Head of caudate nucleus (tissue), 42 donors: ENCODE measurements at regions not wholly inside any gene's neighbourhood (a gene's known extent, or its start where the extent isn't known, plus 50 kb on each side); places are given as distances from the start of the nearest gene placed in this dataset.
"Not testable (repeated sequence)": the region's sequence is repeated elsewhere in the genome, so short reads cannot be mapped to it uniquely, and the experiment has no call there.

ENCODE experiments used
- DNase-seq, 42 donors: peaks; one replicate each; pipeline versions ENCODE4 v3.0.0 to v3.0.0-alpha.2; 2020 to 2021; ENCODE audit warnings: mixed read lengths in 7 of 42
- intact Hi-C: fragments of 100-400 bp; cut with DNase I; formaldehyde crosslinking; loops from one replicate; pipeline ENCODE4 v1.15.0; 2022

DNA sequence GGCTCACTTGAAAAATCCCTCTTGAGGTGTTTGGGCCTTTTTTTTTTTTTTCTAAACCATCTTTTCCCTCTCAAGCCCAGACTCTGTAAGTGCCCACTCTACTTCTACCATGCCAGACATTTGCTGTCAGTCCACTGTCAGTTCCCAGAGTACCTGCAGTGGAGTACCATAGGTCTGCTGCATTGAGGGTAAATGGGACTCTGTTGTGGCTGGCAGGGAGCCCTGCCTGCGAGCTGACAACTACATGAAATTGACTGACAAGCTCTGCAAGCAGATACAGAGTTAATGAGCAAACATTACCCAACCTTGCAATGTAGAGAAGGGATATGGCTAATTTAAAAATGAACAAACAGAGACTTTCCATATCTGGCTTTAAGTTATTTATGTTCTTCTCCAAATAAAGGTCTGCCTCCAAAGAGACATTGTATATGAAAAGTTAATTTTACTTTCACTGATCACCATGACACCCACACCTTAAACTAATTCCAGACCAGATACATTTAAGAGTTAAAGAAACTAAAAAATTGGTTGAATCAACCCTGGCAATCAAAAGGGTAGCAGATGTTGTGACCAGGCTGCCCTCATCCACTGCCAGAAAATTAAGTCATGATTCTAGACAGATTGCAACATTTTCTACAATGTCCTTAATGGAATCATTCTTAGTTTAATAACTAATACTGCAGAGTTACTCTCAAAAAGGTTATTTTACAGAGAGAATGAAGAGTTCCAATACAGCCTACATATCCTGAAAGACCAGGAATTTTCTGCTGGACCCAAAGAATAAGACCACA lies 100.4 kb upstream of the PAM start:
- intact Hi-C loops = no loop called here
- DNase-seq = no peak

DNA sequence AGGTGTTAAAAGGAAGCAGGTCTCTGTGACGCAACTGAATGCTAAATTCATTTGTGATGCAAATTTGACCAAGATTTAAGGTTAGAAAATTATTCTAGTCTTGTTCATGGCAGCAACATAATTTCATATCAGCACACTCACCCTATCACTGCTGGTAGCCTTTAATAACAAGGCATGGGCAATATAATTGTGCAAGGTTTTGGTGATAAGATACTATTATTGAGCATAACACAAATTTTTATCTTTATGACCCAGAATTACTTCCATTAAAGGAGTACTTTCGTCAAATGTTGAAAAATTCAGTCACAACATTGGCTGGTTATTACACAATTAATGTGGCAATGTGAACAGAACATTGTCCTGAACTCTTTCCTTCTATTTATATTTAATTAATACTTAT lies 96.0 kb upstream of the PAM start:
- DNase-seq = no peak
- intact Hi-C loops = no loop called here

DNA sequence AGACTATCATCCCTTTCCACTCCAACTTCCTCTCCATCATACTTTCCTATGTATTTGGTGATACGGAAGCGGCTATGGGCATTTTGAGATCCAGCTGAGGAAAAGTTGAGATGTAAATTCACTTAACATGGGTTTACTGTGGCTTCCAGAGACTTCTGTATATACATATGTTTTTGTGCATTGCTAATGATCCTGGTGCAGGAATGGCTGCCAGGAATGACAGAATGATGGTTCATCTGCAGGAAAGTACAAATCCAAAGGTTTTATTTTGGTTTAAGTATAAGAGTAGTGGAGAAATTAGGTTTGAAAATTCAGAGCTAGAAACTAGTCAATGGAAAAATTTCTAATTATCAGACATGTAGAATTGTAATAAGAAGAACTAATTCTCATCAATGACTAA lies 95.0 kb upstream of the PAM start:
- no peak for DNase-seq

DNA sequence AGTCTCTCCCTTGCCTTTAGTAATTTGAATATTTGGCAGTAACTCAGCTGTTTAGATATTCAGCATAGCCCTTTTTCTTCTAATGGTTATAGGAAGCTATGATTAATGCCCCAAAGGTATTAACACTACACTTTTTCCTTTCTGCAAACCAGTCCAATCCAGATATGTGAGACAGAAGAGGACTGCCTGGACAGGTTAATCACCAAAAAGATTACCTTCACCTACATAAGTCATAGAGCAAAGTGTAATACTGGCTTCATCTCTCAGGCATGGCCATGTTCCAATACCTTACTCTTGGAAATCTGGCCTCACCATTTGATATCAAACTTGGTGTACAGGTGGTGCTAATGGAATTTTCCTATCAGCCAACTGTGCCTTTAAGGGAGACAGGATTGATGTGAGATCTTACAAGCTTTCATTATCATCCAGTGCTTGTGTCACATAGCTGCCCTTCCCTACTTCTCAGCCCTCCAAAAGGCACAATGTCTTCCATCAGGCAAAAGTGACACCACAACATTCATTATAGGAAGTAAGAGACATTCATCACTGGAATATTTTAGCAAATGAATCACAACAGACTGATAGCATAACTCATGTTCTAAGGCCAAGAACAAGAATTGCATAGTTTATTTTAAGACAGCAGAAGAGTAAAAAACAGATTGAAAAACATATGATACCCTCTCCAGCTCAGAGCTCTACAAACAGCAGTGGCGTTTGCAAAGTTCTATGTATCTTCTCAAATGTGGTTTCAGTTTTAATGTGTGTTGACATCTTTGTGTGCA lies 91.2 kb upstream of the PAM start:
- DNase-seq = no peak
- intact Hi-C loops = no loop called here

More for the DNA sequence above, 95.0 kb upstream of the PAM start:
- intact Hi-C loops = no loop called here

DNA sequence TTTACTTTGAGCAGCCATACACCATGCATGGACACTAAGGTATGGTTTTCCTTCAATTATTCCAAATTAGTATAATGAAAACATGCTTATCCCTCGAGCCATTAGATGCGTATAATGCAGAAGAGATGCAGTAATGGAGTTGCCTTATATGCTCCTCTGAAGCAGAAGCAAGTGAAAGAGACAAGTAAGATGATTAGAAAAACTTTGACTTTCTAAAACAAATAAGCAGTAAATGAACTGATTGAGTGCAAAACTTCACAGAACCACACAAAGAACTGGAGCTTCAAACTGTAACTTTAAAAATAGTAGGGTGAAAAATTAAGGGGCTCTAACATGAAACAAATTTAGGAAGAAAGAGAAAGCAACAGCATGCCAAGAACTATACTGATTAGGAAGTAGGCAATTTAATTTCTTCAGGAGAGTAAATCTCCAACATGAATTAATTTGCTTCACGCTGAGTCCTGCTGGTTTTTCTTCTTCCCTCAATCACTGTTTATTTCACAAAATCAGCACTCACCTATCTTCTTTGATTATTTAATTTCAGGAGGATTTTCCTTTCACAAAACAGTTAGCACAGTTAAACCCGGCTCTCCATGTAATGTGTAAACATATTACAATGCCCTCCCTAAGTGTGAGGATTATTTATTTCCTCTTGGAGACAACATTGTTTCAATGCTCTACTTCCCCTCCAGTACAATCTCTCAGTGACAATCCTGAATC lies 90.3 kb upstream of the PAM start:
- no peak for DNase-seq

DNA sequence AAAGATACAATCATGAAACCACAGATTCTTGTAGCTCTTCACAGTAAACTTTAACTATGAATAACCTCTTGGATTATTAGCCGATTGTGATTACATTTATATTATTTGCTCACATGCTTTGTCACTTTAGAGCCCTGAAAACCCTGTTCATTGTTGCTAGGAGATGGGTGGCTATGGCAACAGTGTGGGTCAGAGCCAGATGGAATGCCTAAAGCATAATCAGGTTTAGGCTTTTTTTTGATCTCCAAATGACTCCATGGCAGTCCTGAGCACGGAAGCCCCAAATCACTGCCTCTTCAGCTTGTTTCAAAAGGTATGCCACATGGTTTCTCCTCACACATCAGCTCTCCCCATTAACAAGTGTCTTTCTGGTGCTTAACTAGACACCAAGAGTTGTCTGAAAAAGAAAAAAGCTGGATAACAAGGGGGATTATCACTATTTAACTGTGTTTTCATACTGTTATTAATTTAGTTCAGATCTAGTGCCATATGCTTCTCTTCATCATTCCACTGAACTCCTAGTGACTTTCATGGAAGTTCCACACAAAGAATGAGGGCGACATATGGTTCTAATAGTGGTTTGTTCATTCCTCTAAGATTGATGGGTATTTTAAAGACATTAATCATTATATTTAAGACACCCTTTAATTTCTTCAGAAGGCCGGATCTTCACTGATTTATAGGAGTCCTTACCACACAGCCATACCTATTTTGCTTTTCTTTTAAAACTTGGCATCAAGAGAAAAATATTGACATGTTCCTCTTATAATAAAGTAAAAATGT lies 88.8 kb upstream of the PAM start:
- peak in 22 of 42 donors; percentile 3 to 46 (median 23) for DNase-seq

More for the DNA sequence above, 90.3 kb upstream of the PAM start:
- intact Hi-C loops = no loop called here

DNA sequence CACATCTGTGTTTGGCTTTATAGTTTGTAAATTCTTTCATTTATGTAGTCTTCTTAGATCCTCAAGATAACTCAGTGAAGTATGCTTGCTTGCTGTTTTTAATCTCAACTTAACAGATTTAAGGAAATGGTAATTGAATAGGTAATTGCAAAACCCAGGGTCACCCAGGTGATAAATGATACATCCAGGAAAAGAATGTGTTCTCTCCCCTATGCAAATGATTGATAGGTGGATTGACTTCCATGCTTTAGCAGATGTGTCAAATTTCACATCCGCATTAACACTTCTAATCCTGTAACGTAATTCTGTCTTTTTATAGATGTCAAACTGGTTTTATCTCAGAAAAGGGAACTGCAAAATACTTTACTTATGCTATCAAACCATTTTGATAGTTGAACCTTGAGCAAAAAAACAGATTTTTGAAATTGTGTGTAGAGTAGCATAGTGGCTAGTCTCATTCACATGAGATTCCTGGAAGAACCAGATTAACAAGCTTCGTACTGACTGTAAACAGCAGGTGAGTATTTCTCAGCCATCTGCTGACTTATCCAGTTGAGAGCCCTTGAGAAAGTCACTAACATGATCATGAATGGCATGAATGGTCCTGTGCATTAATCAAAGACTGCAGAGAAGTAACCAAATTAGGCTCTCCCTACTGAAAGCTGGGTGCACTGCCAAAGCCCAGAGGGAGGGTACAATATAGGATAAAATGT lies 86.7 kb upstream of the PAM start:
- no peak for DNase-seq
- intact Hi-C loops = no loop called here

More for the DNA sequence above, 88.8 kb upstream of the PAM start:
- intact Hi-C loops = no loop called here

DNA sequence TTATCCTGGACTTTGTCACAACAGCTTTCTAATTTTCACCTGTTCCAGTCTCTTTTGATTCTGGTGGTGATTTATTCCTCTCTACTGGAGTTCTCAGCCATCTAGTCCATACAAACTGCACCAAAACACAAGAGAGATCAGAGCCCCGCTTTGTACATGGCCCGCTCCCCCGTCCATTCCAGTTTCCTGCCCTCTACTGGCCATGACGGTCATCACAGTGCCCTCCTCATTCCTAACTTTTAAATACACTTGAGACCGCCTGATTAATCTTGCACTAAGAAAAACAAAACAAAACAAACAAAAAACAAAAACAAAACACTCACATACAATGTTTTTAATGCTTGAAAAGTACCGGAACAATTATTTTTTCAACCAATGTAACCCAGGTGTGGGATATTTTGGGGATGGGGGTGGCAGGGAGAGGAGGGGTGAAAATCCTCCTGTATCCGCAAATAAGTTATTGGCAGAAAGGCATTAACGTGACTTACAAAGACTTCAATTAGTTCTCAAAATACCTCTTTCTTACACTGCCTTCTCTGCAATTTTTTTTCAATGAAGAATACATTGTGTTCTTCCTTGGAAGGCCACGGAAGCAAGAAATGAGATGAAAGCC lies 84.8 kb upstream of the PAM start:
- intact Hi-C loops = no loop called here
- peak in 4 of 42 donors; percentile 6 to 44 (median 10) for DNase-seq

DNA sequence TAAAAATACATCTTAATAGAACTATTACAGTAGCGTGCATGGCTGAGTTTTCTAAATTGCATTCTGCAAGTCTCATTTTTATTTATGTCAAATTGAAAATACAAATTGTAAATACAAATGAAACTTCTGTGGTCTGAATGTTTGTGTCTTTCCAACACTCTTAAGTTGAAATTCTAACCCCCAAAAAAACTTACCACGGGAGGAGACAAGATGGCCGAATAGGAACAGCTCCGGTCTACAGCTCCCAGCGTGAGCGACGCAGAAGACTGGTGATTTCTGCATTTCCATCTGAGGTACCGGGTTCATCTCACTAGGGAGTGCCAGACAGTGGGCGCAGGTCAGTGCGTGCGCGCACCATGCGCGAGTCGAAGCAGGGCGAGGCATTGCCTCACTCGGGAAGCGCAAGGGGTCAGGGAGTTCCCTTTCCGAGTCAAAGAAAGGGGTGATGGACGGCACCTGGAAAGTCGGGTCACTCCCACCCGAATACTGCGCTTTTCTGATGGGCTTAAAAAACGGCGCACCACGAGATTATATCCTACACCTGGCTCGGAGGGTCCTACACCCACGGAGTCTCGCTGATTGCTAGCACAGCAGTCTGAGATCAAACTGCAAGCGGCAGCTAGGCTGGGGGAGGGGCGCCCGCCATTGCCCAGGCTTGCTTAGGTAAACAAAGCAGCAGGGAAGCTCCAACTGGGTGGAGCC lies 83.9 kb upstream of the PAM start:
- DNase-seq, intact Hi-C loops: not testable (repeated sequence)

DNA sequence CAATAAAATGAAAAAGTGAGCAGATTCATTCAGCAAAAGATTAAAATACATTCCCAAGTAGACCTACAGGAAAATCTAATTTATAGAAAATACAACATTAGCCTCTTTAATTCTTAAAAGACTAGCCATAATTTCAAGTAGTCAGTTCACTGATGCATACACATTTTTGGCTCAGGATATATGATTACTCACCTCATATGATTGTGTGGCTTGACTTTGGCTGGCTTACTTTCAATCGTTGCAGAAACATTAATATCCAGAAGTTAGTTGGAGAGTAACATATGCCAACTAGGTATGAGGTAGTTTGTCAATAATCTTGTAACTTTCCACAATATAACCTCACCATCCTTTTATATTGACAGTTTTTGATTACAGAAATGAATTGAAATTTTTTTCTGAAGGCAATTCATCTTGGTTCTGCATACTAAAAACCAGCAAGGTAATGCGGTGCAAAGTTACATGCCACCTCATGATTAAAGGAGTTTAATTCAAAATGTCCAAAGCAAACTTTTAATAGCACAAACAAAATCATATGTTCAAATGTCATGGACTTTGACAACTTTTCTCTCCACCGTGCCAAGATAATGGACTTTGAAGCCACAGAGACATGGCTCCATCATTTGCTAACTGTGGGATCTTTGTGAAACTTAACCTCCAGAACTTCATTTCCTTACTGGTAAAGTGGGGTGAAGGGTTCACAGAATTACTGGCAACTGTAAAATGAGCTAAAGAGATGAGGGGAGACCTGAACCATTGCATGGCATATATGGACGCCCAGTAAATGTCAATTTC lies 76.6 kb upstream of the PAM start:
- intact Hi-C loops = no loop called here
- DNase-seq = no peak

DNA sequence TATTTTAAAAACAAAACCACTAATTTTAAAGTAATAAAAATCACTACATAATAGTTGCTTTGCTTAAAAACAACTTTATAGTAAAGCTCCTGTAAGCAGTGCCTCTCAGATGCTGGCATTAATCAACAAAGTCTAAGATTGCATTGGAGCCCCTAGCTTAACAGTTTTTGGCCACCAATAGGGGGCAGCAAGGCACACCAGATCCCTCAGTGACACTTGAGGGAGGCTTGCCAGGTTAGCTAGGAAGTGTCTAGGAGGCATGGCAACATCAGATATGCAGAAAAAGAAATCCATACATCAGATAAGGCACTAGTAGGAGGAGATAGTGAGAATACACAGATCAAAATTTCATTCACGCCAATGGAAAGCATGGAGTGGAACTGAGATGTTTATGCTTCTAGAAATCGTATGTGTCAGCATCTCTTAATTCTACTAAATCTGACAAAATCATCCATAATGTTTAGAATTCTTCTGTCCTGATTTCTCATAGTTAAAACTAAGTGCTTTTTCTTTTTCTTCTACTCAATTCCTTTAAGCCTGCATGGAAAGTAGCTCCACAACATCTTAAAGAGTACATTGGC lies 73.6 kb upstream of the PAM start:
- peak; percentile 46 to 90 (median 75) for DNase-seq
- intact Hi-C loops = no loop called here

DNA sequence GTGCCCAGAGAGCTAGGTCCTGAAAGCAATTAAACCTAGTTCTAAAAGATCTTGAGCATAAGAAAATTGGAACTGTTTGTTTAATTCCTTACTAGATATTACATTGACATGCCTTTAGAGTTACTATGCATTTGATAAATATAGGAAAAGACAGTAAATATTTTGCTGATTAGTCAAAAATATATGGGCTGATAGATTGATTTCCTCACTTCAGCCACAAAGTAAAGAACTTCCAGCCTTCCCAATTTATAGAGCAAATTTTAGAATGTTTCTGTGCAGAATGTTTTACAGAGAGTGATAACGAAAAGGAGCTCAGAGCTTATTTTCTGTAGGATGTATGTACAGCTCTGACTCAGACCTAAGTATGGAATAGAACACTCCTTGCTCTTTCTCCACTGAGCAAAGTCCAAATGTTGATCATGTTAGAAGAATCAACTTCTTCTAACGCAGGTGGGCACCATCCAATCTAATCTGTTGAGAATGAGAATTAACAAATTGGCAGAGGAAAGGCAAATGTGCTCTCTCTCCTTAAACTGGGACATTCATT lies 72.9 kb upstream of the PAM start:
- intact Hi-C loops = no loop called here
- no peak for DNase-seq

DNA sequence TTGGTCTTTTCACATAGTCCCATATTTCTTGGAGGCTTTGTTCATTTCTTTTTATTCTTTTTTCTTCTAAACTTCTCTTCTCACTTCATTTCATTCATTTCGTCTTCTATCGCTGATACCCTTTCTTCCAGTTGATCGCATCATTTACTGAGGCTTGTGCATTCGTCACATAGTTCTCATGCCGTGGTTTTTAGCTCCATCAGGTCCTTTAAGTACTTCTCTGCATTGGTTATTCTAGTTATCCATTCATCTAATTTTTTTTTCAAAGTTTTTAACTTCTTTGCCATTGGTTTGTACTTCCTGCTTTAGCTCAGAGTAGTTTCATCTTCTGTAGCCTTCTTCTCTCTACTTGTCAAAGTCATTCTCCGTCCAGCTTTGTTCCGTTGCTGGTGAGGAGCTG lies 67.0 kb upstream of the PAM start:
- DNase-seq, intact Hi-C loops: not testable (repeated sequence)

DNA sequence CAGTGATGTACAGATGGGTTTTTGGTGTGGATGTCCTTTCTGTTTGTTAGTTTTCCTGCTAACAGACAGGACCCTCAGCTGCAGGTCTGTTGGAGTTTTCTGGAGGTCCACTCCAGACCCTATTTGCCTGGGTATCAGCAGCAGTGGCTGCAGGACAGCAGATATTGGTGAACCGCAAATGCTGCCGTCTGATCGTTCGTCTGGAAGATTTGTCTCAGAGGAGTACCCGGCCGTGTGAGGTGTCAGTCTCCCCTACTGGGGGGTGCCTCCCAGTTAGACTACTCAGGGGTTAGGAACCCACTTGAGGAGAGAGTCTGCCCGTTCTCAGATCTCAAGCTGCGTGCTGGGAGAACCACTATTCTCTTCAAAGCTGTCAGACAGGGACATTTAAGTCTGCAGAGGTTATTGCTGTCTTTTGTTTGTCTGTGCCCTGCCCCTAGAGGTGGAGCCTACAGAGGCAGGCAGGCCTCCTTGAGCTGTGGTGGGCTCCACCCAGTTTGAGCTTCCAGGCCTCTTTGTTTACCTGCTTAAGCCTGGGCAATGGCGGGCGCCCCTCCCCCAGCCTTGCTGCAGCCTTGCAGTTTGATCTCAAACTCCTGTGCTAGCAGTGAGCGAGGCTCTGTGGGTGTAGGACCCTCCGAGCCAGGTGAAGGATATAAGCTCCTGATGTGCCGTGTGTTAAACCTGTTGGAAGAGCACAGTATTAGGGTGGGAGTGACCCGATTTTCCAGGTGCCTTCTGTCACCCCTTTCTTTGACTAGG lies 66.3 kb upstream of the PAM start:
- DNase-seq, intact Hi-C loops: not testable (repeated sequence)

DNA sequence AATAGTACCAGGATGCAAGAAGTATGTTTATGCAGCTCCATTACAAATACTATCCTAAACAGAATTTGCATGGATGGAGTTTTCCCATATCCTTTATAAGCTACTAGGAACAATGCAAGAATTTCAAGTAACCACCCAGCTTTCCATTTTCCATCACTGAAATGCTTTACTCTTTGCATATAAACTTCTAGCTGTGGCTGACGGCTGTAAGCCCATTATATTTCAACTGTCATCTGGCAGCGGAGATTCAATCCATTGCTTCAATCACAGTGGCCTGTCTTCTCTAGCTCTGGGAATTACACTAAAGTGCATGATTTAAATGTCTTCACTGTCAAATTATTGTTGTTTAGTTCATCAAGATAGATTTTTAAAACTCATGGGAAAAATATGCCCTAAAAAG lies 64.2 kb upstream of the PAM start:
- intact Hi-C loops = no loop called here
- no peak for DNase-seq
